ENCODE measurements at regions not wholly inside any gene's neighbourhood (a gene's known extent, or its start where the extent isn't known, plus 50 kb on each side); places are given as distances from the start of the nearest gene placed in this dataset.

DNA sequence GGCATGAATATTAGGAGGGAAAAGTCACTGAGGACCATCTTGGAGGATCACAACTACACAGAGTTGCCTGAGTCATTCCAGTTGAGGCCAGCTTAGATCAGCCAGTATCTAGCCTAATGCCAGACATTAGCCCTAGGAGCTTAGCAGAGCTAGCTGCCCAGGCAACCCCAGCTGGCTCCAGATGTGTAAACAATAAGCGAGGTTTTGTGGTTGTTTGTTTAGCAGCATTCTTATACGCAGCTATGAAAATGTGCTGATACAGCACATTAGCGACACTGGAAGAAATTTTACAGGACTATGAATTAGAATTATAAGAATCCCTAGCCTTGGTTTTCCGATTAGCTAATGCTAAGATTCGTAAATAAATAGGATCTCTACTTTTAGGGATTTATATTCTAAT, 59.3 kb downstream of the BTBD3 start:
- no peak for DNase-seq
- TF ChIP-seq, protein P1, sequence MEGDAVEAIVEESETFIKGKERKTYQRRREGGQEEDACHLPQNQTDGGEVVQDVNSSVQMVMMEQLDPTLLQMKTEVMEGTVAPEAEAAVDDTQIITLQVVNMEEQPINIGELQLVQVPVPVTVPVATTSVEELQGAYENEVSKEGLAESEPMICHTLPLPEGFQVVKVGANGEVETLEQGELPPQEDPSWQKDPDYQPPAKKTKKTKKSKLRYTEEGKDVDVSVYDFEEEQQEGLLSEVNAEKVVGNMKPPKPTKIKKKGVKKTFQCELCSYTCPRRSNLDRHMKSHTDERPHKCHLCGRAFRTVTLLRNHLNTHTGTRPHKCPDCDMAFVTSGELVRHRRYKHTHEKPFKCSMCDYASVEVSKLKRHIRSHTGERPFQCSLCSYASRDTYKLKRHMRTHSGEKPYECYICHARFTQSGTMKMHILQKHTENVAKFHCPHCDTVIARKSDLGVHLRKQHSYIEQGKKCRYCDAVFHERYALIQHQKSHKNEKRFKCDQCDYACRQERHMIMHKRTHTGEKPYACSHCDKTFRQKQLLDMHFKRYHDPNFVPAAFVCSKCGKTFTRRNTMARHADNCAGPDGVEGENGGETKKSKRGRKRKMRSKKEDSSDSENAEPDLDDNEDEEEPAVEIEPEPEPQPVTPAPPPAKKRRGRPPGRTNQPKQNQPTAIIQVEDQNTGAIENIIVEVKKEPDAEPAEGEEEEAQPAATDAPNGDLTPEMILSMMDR (IDR thresholded peaks at IDR 0.05), result no peak
- no peak for TF ChIP-seq POLR2A (IDR thresholded peaks at IDR 0.05)
- H3K9me3 ChIP-seq, result no peaks in the 10 kb centered on the region
- no peak overlapping the region for H3K4me3 ChIP-seq
- no peaks in the 10 kb centered on the region for H3K4me1 ChIP-seq
- 67 to 76% methylated on average over 5 of the region's 5 CpGs for WGBS, 2 donors
- no peaks in the 10 kb centered on the region for H3K27me3 ChIP-seq
- intact Hi-C loops (cut with DNase I), result no loop called here
- no peaks in the 10 kb centered on the region for H3K36me3 ChIP-seq
- no peak overlapping the region for H3K27ac ChIP-seq

DNA sequence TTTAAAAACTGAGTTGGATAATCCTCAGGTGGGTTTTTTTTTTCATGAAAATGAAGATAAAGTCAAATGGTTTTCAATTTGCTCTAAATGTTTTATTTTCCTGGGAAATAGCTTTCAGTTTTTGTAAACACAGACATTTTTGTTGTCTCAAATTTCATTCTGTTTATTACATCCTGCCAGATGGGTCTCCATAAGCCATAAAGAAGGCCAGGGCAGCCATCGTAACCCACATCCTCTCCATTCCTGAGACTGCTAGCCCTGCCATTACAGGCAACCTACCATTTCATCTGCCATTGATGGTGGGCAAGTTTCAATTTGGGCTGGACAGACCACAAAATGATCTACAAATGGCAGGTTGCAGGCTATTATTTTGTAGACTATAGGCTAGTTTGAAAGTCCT, 60.8 kb downstream of the BTBD3 start:
- H3K36me3 ChIP-seq, result no peaks in the 10 kb centered on the region
- WGBS, 2 donors, result 57 to 82% methylated on average over 1 of the region's 1 CpG
- H3K9me3 ChIP-seq, result no peaks in the 10 kb centered on the region
- intact Hi-C loops (cut with DNase I), result no loop called here
- H3K4me3 ChIP-seq, result no peak overlapping the region
- no peak for DNase-seq
- H3K27ac ChIP-seq, result no peak overlapping the region
- H3K4me1 ChIP-seq, result no peaks in the 10 kb centered on the region
- H3K27me3 ChIP-seq, result no peaks in the 10 kb centered on the region
- TF ChIP-seq POLR2A (IDR thresholded peaks at IDR 0.05), result no peak
- TF ChIP-seq, protein P1 (IDR thresholded peaks at IDR 0.05), result no peak

DNA sequence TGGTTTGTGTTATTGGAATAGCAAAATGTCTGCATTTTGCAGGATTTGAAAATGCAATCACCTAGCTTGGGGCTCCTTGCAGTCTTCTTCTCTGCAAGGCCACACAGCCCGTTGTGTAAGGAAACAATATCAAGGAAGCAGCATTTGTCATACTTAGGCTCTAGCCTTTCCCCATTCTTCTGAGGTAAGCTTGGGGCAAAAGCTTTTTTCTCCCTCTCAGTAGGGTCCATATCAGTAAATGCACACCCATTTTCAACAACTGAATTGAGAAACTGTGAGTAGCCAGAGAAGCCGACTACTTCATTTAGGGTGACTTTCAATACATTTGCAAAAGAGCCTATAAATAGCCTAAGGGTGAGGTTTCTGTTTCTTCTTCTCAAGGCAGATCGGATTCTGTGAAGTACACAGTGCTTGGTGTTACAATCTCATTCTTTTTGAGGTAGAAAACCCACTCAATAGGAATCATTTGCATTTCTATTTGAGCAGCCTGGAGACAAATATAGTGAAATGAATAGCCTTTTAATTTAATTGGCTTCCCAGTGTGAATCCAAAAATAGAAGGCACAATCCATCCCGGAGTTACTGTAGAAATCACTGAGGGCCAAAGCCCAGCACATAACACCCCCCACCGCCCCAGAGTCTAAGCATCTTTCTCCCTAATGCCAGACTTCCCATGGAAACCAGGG, 61.8 kb downstream of the BTBD3 start:
- no peak overlapping the region for H3K4me3 ChIP-seq
- 38 to 39% methylated on average over 5 of the region's 5 CpGs for WGBS, 2 donors
- H3K4me1 ChIP-seq, result no peaks in the 10 kb centered on the region
- H3K9me3 ChIP-seq, result no peaks in the 10 kb centered on the region
- intact Hi-C loops (cut with DNase I), result no loop called here
- no peak overlapping the region for H3K27ac ChIP-seq
- TF ChIP-seq, protein P1 (IDR thresholded peaks at IDR 0.05), result no peak
- TF ChIP-seq POLR2A (IDR thresholded peaks at IDR 0.05), result no peak
- DNase-seq, result no peak
- no peaks in the 10 kb centered on the region for H3K36me3 ChIP-seq
- no peaks in the 10 kb centered on the region for H3K27me3 ChIP-seq

DNA sequence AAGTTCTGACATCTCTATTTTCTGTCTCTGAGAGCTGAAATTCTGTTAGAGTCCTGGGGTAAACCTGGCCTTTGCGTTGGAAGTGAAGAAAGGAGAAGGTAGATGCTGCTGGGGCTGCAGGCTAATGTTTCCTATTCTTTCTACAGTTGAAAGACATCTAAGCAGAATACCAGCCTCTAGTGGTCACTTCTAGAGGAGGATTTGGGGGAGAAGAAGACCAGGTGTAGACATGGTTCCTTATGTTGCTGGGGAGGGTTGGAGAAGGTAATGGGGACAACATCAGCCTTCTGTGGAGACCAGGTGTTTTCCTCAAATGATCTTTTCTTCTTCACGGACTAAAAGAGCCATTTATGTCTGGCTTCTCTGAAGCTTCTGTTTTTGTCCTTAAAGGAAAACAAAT, 62.6 kb downstream of the BTBD3 start:
- no peak overlapping the region for H3K4me3 ChIP-seq
- DNase-seq, result no peak
- H3K9me3 ChIP-seq, result no peaks in the 10 kb centered on the region
- no peaks in the 10 kb centered on the region for H3K4me1 ChIP-seq
- no peaks in the 10 kb centered on the region for H3K36me3 ChIP-seq
- no peaks in the 10 kb centered on the region for H3K27me3 ChIP-seq
- intact Hi-C loops (cut with DNase I), result no loop called here
- H3K27ac ChIP-seq, result no peak overlapping the region
- WGBS, 2 donors, result 42 to 48% methylated on average over 2 of the region's 2 CpGs
- TF ChIP-seq, protein P1 (IDR thresholded peaks at IDR 0.05), result no peak
- TF ChIP-seq POLR2A (IDR thresholded peaks at IDR 0.05), result no peak

DNA sequence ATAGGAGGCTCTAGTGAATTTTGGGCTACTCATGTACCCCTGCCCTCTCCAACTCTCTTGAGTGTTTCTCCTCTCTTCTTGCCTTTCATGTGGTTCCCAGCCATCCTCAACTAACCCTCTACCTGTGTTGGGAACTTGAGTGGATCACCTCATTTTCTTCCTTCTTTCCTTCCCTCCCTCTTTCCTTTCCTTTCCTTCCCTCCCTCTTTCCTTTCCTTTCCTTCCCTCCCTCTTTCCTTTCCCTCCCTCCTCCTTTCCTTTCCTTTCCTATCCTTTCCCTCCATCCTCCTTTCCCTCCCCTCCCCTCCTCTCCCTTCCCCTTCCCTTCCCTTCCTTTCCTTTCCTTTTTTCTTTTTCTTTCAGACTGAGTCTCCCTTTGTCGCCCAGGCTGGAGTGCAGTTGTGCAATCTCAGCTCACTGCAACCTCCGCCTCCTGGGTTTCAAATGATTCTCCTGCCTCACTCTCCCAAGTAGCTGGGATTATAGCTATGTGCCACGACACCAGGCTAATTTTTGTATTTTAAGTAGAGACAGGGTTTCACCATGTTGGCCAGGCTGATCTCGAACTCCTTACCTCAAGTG, 63.8 kb downstream of the BTBD3 start:
- DNase-seq, result no peak
- TF ChIP-seq, protein P1 (IDR thresholded peaks at IDR 0.05), result no peak
- no peak for TF ChIP-seq POLR2A (IDR thresholded peaks at IDR 0.05)
- Histone ChIP-seq H3K9me3 (no peaks in the 10 kb centered on the region), H3K27ac (no peak overlapping the region), H3K4me3 (no peak overlapping the region), H3K4me1 (no peaks in the 10 kb centered on the region), H3K27me3 (no peaks in the 10 kb centered on the region), H3K36me3 (no peaks in the 10 kb centered on the region)
- intact Hi-C loops (cut with DNase I), result no loop called here
- WGBS, 2 donors, result 84 to 85% methylated on average over 4 of the region's 4 CpGs
